OCI-M2 (cell line): ENCODE measurements at regions not wholly inside any gene's neighbourhood (a gene's known extent, or its start where the extent isn't known, plus 50 kb on each side); places are given as distances from the start of the nearest gene placed in this dataset.
"Not testable (repeated sequence)": the region's sequence is repeated elsewhere in the genome, so short reads cannot be mapped to it uniquely, and the experiment has no call there.

ENCODE experiments used
- DNase-seq: peaks from one replicate; lab custom pipeline; 2025; ENCODE audit not compliant: unreplicated experiment; lab: John Stamatoyannopoulos, UW

- DNase-seq, result no peak
Observed at GRCh38 chr6:78770765-78771164, 96.6 kb upstream of the IRAK1BP1 start.

DNA sequence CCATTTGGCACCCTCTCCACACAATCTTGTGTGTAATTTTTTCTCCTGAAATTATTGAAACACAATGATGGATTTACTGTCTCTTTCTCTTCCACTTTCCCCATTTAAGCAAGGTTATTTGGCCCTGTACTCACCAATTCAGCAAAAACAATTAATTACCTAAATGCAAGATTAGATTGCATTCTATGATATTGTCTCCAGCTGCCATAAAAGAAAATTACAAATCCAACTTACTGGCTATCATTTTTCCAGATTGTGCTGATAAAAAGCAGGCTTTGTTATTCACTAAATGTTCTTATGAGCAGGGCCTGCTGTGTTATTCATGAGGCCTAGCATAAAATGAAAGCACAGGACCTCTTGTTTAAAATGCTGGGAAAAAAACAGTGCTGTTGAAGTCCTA lies 95.8 kb upstream of the IRAK1BP1 start:
- no peak for DNase-seq

GRCh38 chr6:78781001-78781400 lies 86.3 kb upstream of the IRAK1BP1 start:
- DNase-seq, result no peak

DNA sequence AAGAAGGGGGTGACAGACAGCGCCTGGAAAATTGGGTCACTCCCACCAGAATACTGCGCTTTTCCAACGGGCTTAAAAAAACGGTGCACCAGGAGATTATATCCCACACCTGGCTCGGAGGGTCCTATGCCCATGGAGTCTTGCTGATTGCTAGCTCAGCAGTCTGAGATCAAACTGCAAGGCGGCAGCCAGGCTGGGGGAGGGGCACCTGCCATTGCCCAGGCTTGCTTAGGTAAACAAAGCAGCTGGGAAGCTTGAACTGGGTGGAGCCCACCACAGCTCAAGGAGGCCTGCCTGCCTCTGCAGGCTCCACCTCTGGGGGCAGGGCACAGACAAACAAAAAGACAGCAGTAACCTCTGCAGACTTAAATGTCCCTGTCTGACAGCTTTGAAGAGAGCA lies 84.0 kb upstream of the IRAK1BP1 start:
- DNase-seq, result not testable (repeated sequence)

DNA sequence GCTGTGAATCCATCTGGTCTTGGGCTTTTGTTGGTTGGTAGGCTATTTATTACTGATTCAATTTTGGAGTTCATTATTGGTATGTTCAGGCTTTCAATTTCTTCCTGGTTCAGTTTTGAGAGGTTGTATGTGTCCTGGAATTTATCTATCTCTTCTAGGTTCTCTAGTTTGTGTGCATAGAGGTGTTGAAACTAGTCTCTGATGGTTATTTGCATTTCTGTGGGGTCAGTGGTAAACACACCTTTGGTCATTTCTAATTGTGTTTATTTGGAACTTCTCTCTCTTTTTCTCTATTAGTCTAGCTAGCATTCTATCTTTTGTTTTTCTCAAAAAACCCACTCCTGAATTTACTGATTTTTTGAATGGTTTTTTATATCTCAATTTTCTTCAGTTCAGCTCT lies 70.1 kb upstream of the IRAK1BP1 start:
- DNase-seq, result no peak

DNA sequence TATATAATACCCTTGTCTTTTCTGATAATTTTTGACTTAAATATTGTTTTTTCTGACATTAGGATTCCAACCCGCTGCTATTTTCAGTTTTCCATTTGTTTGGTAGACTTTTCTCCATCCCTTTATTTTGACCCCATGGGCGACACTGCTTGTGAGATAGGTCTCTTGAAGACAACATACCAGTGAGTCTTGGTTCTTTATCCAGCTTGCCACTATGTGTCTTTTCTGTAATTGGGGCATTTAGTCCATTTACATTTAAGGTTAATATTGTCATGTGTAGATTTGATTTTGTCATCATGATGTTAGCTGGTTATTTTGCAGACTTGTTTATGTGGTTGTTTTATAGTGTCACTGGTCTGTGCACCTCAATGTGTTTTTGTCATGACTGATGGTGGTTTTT lies 67.7 kb upstream of the IRAK1BP1 start:
- no peak for DNase-seq

DNA sequence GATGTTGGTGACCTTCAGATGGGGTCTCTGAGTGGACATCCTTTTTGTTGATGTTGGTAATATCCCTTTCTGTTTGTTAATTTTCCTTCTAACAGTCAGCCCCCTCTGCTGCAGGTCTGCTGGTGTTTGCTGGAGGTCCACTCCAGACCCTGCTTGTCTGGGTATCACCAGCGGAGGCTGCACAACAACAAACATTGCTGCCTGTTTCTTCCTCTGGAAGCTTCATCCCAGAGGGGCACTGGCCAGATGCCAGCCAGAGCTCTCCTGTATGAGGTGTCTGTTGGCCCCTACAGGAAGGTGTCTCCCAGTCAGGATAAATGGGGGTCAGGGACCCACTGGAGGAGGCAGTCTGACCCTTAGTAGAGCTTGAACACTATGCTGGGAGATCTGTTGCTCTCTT lies 60.6 kb upstream of the IRAK1BP1 start:
- not testable (repeated sequence) for DNase-seq

DNA sequence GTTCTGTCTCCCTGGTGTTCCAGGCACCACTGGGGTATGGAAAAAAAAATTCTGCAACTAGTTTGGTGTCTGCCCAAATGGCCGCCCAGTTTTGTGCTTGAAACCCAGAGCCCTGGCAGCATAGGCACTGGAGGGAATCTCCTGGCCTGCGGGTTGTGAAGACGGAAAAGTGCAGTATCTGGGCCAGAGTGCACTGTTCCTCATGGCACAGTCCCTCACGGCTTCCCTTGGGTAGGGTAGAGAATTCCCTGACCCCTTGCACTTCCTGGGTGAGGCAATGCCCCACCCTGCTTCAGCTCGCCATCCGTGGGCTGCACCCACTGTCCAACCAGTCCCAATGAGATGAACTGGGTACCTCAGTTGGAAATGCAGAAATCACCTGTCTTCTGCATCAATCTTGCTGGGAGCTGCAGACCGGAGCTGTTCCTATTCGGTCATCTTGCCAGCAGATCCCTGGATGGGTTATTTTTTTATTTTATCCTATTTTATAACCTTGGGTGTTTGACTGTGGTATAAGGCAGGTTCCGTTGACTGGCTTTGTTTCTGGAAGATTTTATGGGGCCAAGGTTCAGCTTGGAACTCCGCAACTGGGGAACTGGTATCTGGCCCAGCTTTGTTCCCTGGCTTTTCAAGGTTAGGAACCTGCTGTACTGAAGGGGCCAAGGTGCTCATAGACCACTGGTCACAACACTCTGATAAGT lies 59.5 kb upstream of the IRAK1BP1 start:
- not testable (repeated sequence) for DNase-seq

GRCh38 chr6:78808356-78808891 lies 58.9 kb upstream of the IRAK1BP1 start:
- DNase-seq, result no peak

GRCh38 chr6:78808933-78809332 lies 58.4 kb upstream of the IRAK1BP1 start:
- DNase-seq, result no peak

- no peak for DNase-seq
Observed at GRCh38 chr6:78810146-78810545, 57.2 kb upstream of the IRAK1BP1 start.

DNA sequence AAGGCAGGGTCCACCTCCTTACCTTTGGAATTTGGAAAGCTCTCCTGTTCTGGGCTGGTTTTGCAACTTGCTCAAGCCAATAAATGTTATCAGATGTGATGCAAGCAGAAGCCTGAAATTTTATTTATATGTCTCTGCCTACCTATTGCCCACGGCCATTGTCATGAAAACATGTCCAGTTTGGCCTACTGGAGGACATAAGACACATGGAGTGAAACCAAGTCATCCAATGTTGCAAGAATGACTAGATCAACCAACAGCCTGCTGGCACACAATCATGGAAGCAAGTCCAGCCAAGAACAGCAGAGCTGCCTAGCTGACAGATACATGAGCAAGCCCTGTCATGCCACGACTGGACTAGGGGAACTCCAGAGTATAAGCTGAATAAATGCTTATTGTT lies 56.7 kb upstream of the IRAK1BP1 start:
- no peak for DNase-seq
